SK-N-SH (cell line): ENCODE measurements at regions not wholly inside any gene's neighbourhood (a gene's known extent, or its start where the extent isn't known, plus 50 kb on each side); places are given as distances from the start of the nearest gene placed in this dataset.

ENCODE experiments used
- CTCF ChIA-PET: fragments of 300-600, 350-600 bp; formaldehyde crosslinking; extraction: SDS; loops from one replicate; lab custom pipeline; 2021; lab: Yijun Ruan, JAX
- POLR2A ChIA-PET: fragments of 350-600 bp; sonication (Branson Sonifier 250); formaldehyde crosslinking; extraction: SDS; loops from one replicate; lab custom pipeline; 2020; ENCODE audit warnings: antibody characterized with exemption, inconsistent platforms; lab: Yijun Ruan, JAX
- DNase-seq: peaks from one replicate; pipeline ENCODE4 v3.0.0; 2012
- H2AFZ ChIP-seq: fragments of 200-600 bp; sonication (generic); 2 replicates; pipeline ENCODE4 v1.8.1; 2016; ENCODE audit warnings: antibody characterized with exemption, mild to moderate bottlenecking, low read depth
- H3F3A ChIP-seq: fragments of 200-600 bp; sonication (generic); replicated peaks from 2 replicates; pipeline ENCODE3; 2016; ENCODE audit warnings: antibody characterized with exemption, mild to moderate bottlenecking; ENCODE audit not compliant: insufficient read depth
- H3K27ac ChIP-seq, 2 experiments: fragments of 200-500 bp in 1 of 2; fragments of 200-600 bp in 1 of 2; sonication (Bioruptor generic) in 1 of 2; sonication (generic), shearing (Covaris generic) in 1 of 2; 2 replicates each; pipeline versions ENCODE4 v1.5.1 to v1.6.1; 2014 to 2016; ENCODE audit warnings: low read depth in 2 of 2, inconsistent platforms in 1 of 2, low read length in 1 of 2, mild to moderate bottlenecking in 1 of 2, mixed read lengths in 1 of 2
- H3K27me3 ChIP-seq: fragments of 200-600 bp; sonication (generic), shearing (Covaris generic); 2 replicates; pipeline ENCODE4 v1.6.1; 2016; ENCODE audit warnings: mixed run types; ENCODE audit not compliant: insufficient read depth
- H3K36me3 ChIP-seq, 2 experiments: fragments of 200-500 bp in 1 of 2; fragments of 200-600 bp in 1 of 2; sonication (Bioruptor generic) in 1 of 2; sonication (generic) in 1 of 2; replicated peaks in 1 of 2; 2 replicates each; pipeline versions ENCODE3 to v1.5.1; 2014 to 2016; ENCODE audit warnings: low read length in 1 of 2, mild to moderate bottlenecking in 1 of 2; ENCODE audit not compliant: insufficient read depth in 2 of 2, control insufficient read depth in 1 of 2
- H3K4me1 ChIP-seq, 2 experiments: fragments of 200-500 bp in 1 of 2; fragments of 200-600 bp in 1 of 2; sonication (Bioruptor generic) in 1 of 2; sonication (generic), shearing (Covaris generic) in 1 of 2; 2 replicates each; pipeline versions ENCODE4 v1.5.1 to v1.6.1; 2014 to 2016; ENCODE audit warnings: low read depth in 1 of 2, low read length in 1 of 2, mixed run types in 1 of 2; ENCODE audit not compliant: insufficient read depth in 2 of 2, control insufficient read depth in 1 of 2
- H3K4me2 ChIP-seq: fragments of 200-600 bp; sonication (generic), shearing (Covaris generic); 2 replicates; pipeline ENCODE4 v1.6.1; 2017; ENCODE audit warnings: mixed run types
- H3K4me3 ChIP-seq, 2 experiments: fragments of 200-500 bp in 1 of 2; fragments of 200-600 bp in 1 of 2; sonication (Bioruptor generic) in 1 of 2; sonication (generic), shearing (Covaris generic) in 1 of 2; 2 replicates each; pipeline versions ENCODE4 v1.5.1 to v1.8.1; 2014 to 2016; ENCODE audit warnings: low read depth in 2 of 2, inconsistent platforms in 1 of 2, low read length in 1 of 2, mild to moderate bottlenecking in 1 of 2, mixed read lengths in 1 of 2, moderate library complexity in 1 of 2
- H3K79me2 ChIP-seq: fragments of 200-600 bp; sonication (generic); 2 replicates; pipeline ENCODE4 v1.8.1; 2017; ENCODE audit warnings: mild to moderate bottlenecking; ENCODE audit not compliant: insufficient read depth
- H3K9ac ChIP-seq: fragments of 200-600 bp; sonication (generic); 2 replicates; pipeline ENCODE4 v1.6.1; 2017; ENCODE audit warnings: mixed run types
- H3K9me2 ChIP-seq: fragments of 200-600 bp; sonication (generic); 2 replicates; pipeline ENCODE4 v1.6.1; 2017; ENCODE audit warnings: mixed run types
- H3K9me3 ChIP-seq: fragments of 200-600 bp; sonication (generic); 2 replicates; pipeline ENCODE4 v1.6.1; 2017; ENCODE audit warnings: mixed run types, mild to moderate bottlenecking, moderate library complexity
- H4K20me1 ChIP-seq: fragments of 200-600 bp; sonication (generic); 2 replicates; pipeline ENCODE4 v1.6.1; 2017; ENCODE audit warnings: mild to moderate bottlenecking, mixed run types; ENCODE audit not compliant: insufficient read depth
- CHD2 ChIP-seq: fragments of 150-350 bp; IDR thresholded peaks from 2 replicates; pipeline ENCODE4 v1.6.1; 2018; ENCODE audit warnings: low read length; ENCODE audit not compliant: partially characterized antibody
- CTCF ChIP-seq: fragments of 200-600 bp; sonication (generic); IDR thresholded peaks from 2 replicates; pipeline ENCODE4 v1.6.1; 2017; ENCODE audit warnings: antibody characterized with exemption, mild to moderate bottlenecking, moderate library complexity
- ELF1 ChIP-seq: IDR thresholded peaks from 2 replicates; pipeline ENCODE4 v1.4.0; 2012
- EP300 ChIP-seq, 2 experiments: IDR thresholded peaks; 2 replicates each; pipeline versions ENCODE4 v1.4.0 to v1.6.1; 2012; ENCODE audit warnings: borderline replicate concordance in 1 of 2, low read depth in 1 of 2, low read length in 1 of 2
- EZH2phosphoT487 ChIP-seq: fragments of 200-600 bp; sonication (generic); IDR thresholded peaks from 2 replicates; pipeline ENCODE4 v1.6.1; 2017; ENCODE audit warnings: low read depth, mixed run types, mild to moderate bottlenecking, antibody characterized with exemption, moderate library complexity, borderline replicate concordance
- FOXJ3 ChIP-seq: sonication (generic); formaldehyde crosslinking; IDR thresholded peaks from 2 replicates; pipeline ENCODE4 v1.5.1; 2020; ENCODE audit warnings: mild to moderate bottlenecking, missing genetic modification reagents
- GABPA ChIP-seq: IDR thresholded peaks from 2 replicates; pipeline ENCODE4 v1.4.0; 2012; ENCODE audit warnings: low read depth, mild to moderate bottlenecking
- GATA2 ChIP-seq: sonication (generic); formaldehyde crosslinking; IDR thresholded peaks from 2 replicates; pipeline ENCODE4 v1.5.0; 2020; ENCODE audit warnings: mild to moderate bottlenecking, missing genetic modification reagents
- MXI1 ChIP-seq: IDR thresholded peaks from 2 replicates; pipeline ENCODE4 v1.6.1; 2012; ENCODE audit warnings: mild to moderate bottlenecking, low read depth, low read length, improper control_type of control experiment
- NRF1 ChIP-seq: IDR thresholded peaks from 2 replicates; pipeline ENCODE4 v1.6.1; 2012; ENCODE audit warnings: low read depth, mild to moderate bottlenecking, low read length
- PBX3 ChIP-seq: IDR thresholded peaks from 2 replicates; pipeline ENCODE4; 2012
- POLR2AphosphoS5 ChIP-seq: IDR thresholded peaks from 2 replicates; pipeline ENCODE4 v1.6.1; 2012; ENCODE audit warnings: low read depth, low read length
- REST ChIP-seq: IDR thresholded peaks from 2 replicates; pipeline ENCODE4 v1.6.1; 2012; ENCODE audit warnings: mild to moderate bottlenecking, low read depth, low read length, moderate library complexity
- RFX5 ChIP-seq: IDR thresholded peaks from 2 replicates; pipeline ENCODE4 v1.6.1; 2012; ENCODE audit warnings: mild to moderate bottlenecking, improper control_type of control experiment, low read length
- SMC3 ChIP-seq: IDR thresholded peaks from 2 replicates; pipeline ENCODE4 v1.6.1; 2012; ENCODE audit warnings: low read depth, low read length, improper control_type of control experiment
- TAF1 ChIP-seq: IDR thresholded peaks from 2 replicates; pipeline ENCODE4 v1.6.1; 2012; ENCODE audit warnings: low read depth, mild to moderate bottlenecking, low read length, moderate library complexity, borderline replicate concordance
- TEAD4 ChIP-seq: IDR thresholded peaks from 2 replicates; pipeline ENCODE4 v1.4.0; 2012; ENCODE audit warnings: mild to moderate bottlenecking, borderline replicate concordance; ENCODE audit not compliant: insufficient read depth
- USF1 ChIP-seq: IDR thresholded peaks from 2 replicates; pipeline ENCODE4 v1.4.0; 2012; ENCODE audit warnings: low read depth, borderline replicate concordance
- YY1 ChIP-seq: IDR thresholded peaks from 2 replicates; pipeline ENCODE4 v1.4.0; 2012; ENCODE audit warnings: low read depth, mild to moderate bottlenecking
- WGBS: methylation state at CpG from one replicate; pipeline ENCODE4 v1.1.6; 2017; ENCODE audit warnings: low lambda C conversion rate; 5-methylcytosine and 5-hydroxymethylcytosine counted together

- no peak for DNase-seq
- Histone ChIP-seq H3K27ac (no peak overlapping the region), H3K79me2 (no peaks in the 10 kb centered on the region), H3F3A (no peaks in the 10 kb centered on the region), H3K4me3 (no peak overlapping the region), H3K9me2 (no peaks in the 10 kb centered on the region), H2AFZ (no peak overlapping the region), H3K4me1 (no peaks in the 10 kb centered on the region), H3K4me2 (no peak overlapping the region), H3K9ac (no peak overlapping the region), H4K20me1 (no peaks in the 10 kb centered on the region), H3K36me3 (no peaks in the 10 kb centered on the region)
- WGBS: 11% methylated on average over 8 of the region's 8 CpGs
- ChIA-PET CTCF (no interaction called here), POLR2A (no interaction called here)
- TF ChIP-seq PBX3 (no peak), CTCF (no peak), TEAD4 (no peak), SMC3 (no peak), FOXJ3 (CRISPR knock-in tag) (no peak), ELF1 (no peak), EP300 (IDR thresholded peaks at IDR 0.05; ENCODE audit: borderline replicate concordance in 1 of 2, low read depth in 1 of 2, low read length in 1 of 2) (no peak), NRF1 (no peak), GABPA (no peak), YY1 (no peak), RFX5 (no peak), TAF1 (no peak), POLR2AphosphoS5 (no peak), CHD2 (no peak), GATA2 (no peak), MXI1 (no peak), USF1 (no peak), REST (no peak), EZH2phosphoT487 (no peak)
- TF ChIP-seq, all 33 proteins: peak for 0
- Histone ChIP-seq H3K27me3 (no peaks in the 10 kb centered on the region), H3K9me3 (no peaks in the 10 kb centered on the region)
Observed at GRCh38 chr18:77970814-77971213, 721.2 kb downstream of the GALR1 start.
